ENCODE measurements at regions not wholly inside any gene's neighbourhood (a gene's known extent, or its start where the extent isn't known, plus 50 kb on each side); places are given as distances from the start of the nearest gene placed in this dataset.

- H3K23ac ChIP-seq (ENCODE audit: low read length in 2 of 2), result no peak overlapping the region
- no peak overlapping the region for H2BK15ac ChIP-seq (ENCODE audit: low read depth, poor library complexity, severe bottlenecking)
- H3K4me3 ChIP-seq (ENCODE audit: insufficient read depth in 1 of 2, low read depth in 1 of 2, low read length in 2 of 2), result no peak overlapping the region
- no peak for DNase-seq
- H3K4me2 ChIP-seq (ENCODE audit: low read length, poor library complexity, severe bottlenecking), result no peak overlapping the region
- no peak overlapping the region for H2BK120ac ChIP-seq (ENCODE audit: low read depth, low read length)
- no peaks in the 10 kb centered on the region for H3K9me3 ChIP-seq (ENCODE audit: control insufficient read depth, low read length)
- no peak overlapping the region for H2AK5ac ChIP-seq (ENCODE audit: low read length, severe bottlenecking)
- H3K4me1 ChIP-seq (ENCODE audit: control insufficient read depth, insufficient read depth, low read depth, low read length), result peaks cover 3% of the 10 kb centered on the region
- no peak overlapping the region for H2BK5ac ChIP-seq (ENCODE audit: low read depth, low read length, poor library complexity, severe bottlenecking)
- H3K27ac ChIP-seq (ENCODE audit: low read length, poor library complexity, severe bottlenecking), result no peak overlapping the region
- no peaks in the 10 kb centered on the region for H3K79me1 ChIP-seq (replicated peaks; ENCODE audit: low read length, poor library complexity, severe bottlenecking)
- H3K14ac ChIP-seq (ENCODE audit: low read length in 2 of 2), result no peak overlapping the region
- no peak overlapping the region for H3K9ac ChIP-seq (ENCODE audit: low read length)
- no peak overlapping the region for H3K18ac ChIP-seq (ENCODE audit: low read depth in 1 of 2, low read length in 2 of 2)
- WGBS, result 92% methylated on average over 1 of the region's 1 CpG
- no peaks in the 10 kb centered on the region for H3K27me3 ChIP-seq (ENCODE audit: control insufficient read depth in 1 of 2, insufficient read depth in 1 of 2, low read length in 2 of 2)
- H4K8ac ChIP-seq (ENCODE audit: low read length), result no peak overlapping the region
- H2AFZ ChIP-seq (ENCODE audit: low read depth, low read length), result no peak overlapping the region
- H2BK12ac ChIP-seq (ENCODE audit: low read length in 2 of 2), result no peak overlapping the region
- H3K36me3 ChIP-seq (ENCODE audit: control insufficient read depth in 1 of 2, insufficient read depth in 2 of 2, low read depth in 1 of 2, low read length in 2 of 2), result no peaks in the 10 kb centered on the region
- H4K91ac ChIP-seq (ENCODE audit: low read length), result no peak overlapping the region
- H3K4ac ChIP-seq (ENCODE audit: low read depth in 1 of 2, low read length in 2 of 2), result no peak overlapping the region
Observed at GRCh38 chr5:143898381-143898780, 86.4 kb downstream of the HMHB1 start.

DNA sequence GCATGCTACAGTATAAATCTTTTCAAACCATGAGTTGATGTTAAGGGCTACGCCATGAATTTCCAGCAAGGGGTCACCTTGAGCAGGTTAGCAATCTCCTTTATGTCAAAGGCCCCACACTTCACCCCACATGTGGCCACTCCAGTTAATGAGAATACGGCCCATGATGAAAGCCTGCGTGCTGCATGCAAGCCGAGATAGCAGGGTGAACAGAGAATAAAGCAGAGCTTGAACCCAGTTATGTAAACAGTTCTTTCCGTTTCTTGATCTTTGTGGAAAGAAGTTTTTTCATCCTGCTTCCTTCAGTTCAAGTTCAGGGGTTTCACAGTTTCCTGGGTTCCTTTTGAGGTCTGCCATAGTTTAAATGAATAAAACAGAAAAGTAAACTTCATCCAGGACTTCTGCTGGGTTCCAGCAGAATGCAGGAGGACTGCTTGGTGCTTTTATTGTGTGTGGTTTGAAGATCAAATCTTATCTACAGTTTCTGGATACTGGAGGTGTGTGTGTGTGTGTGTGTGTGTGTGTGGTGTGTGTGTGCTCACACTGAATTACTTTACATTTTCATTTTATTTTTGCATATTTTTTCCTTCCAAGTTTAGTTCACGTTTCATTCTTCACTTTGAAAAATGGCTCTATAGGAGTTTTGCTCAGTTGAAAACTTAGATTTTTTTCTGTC, 87.1 kb downstream of the HMHB1 start:
- Histone ChIP-seq H2BK15ac (ENCODE audit: low read depth, poor library complexity, severe bottlenecking) (no peak overlapping the region), H2BK120ac (ENCODE audit: low read depth, low read length) (no peak overlapping the region), H3K23ac (ENCODE audit: low read length in 2 of 2) (no peak overlapping the region), H2BK5ac (ENCODE audit: low read depth, low read length, poor library complexity, severe bottlenecking) (no peak overlapping the region), H3K4ac (ENCODE audit: low read depth in 1 of 2, low read length in 2 of 2) (no peak overlapping the region), H3K18ac (ENCODE audit: low read depth in 1 of 2, low read length in 2 of 2) (no peak overlapping the region), H3K36me3 (ENCODE audit: control insufficient read depth in 1 of 2, insufficient read depth in 2 of 2, low read depth in 1 of 2, low read length in 2 of 2) (no peaks in the 10 kb centered on the region), H4K8ac (ENCODE audit: low read length) (no peak overlapping the region), H3K9ac (ENCODE audit: low read length) (no peak overlapping the region), H3K9me3 (ENCODE audit: control insufficient read depth, low read length) (no peaks in the 10 kb centered on the region), H3K14ac (ENCODE audit: low read length in 2 of 2) (no peak overlapping the region), H3K4me3 (ENCODE audit: insufficient read depth in 1 of 2, low read depth in 1 of 2, low read length in 2 of 2) (no peak overlapping the region), H3K27me3 (ENCODE audit: control insufficient read depth in 1 of 2, insufficient read depth in 1 of 2, low read length in 2 of 2) (no peaks in the 10 kb centered on the region), H3K27ac (ENCODE audit: low read length, poor library complexity, severe bottlenecking) (no peak overlapping the region), H3K4me1 (ENCODE audit: control insufficient read depth, insufficient read depth, low read depth, low read length) (peaks cover 2% of the 10 kb centered on the region), H3K79me1 (replicated peaks; ENCODE audit: low read length, poor library complexity, severe bottlenecking) (no peaks in the 10 kb centered on the region), H4K91ac (ENCODE audit: low read length) (no peak overlapping the region), H2AFZ (ENCODE audit: low read depth, low read length) (no peak overlapping the region), H2AK5ac (ENCODE audit: low read length, severe bottlenecking) (no peak overlapping the region), H3K4me2 (ENCODE audit: low read length, poor library complexity, severe bottlenecking) (no peak overlapping the region), H2BK12ac (ENCODE audit: low read length in 2 of 2) (no peak overlapping the region)
- WGBS, result 37% methylated on average over 6 of the region's 6 CpGs
- DNase-seq, result peak; percentile 42

DNA sequence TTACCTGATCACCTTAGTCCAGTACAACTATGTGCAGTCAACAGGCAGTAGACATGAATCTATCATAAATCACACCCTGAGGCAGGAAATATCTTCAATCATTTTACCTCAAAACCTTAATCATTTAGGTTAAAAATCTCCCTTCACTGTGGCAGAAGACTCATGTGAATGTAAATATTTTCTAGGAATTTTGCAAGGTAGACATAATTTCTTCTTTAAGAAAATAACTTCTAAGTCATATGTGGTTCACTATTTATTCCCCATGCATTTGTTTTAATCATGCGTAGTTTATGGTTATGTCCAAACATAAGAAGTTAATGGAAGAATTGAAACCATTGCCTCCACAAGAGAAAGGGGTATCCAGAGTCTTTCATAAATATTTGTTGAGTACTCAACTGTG, 97.0 kb downstream of the HMHB1 start:
- H3K4me1 ChIP-seq (ENCODE audit: control insufficient read depth, insufficient read depth, low read depth, low read length), result no peaks in the 10 kb centered on the region
- no peaks in the 10 kb centered on the region for H3K79me1 ChIP-seq (replicated peaks; ENCODE audit: low read length, poor library complexity, severe bottlenecking)
- H2AK5ac ChIP-seq (ENCODE audit: low read length, severe bottlenecking), result no peak overlapping the region
- no peak overlapping the region for H3K14ac ChIP-seq (ENCODE audit: low read length in 2 of 2)
- no peak overlapping the region for H2BK12ac ChIP-seq (ENCODE audit: low read length in 2 of 2)
- WGBS, result no CpG with 5 or more reads among the region's 1 CpG
- H2BK15ac ChIP-seq (ENCODE audit: low read depth, poor library complexity, severe bottlenecking), result no peak overlapping the region
- no peaks in the 10 kb centered on the region for H3K27me3 ChIP-seq (ENCODE audit: control insufficient read depth in 1 of 2, insufficient read depth in 1 of 2, low read length in 2 of 2)
- H3K36me3 ChIP-seq (ENCODE audit: control insufficient read depth in 1 of 2, insufficient read depth in 2 of 2, low read depth in 1 of 2, low read length in 2 of 2), result no peaks in the 10 kb centered on the region
- H3K27ac ChIP-seq (ENCODE audit: low read length, poor library complexity, severe bottlenecking), result no peak overlapping the region
- no peak overlapping the region for H2AFZ ChIP-seq (ENCODE audit: low read depth, low read length)
- H3K9me3 ChIP-seq (ENCODE audit: control insufficient read depth, low read length), result no peaks in the 10 kb centered on the region
- no peak overlapping the region for H2BK120ac ChIP-seq (ENCODE audit: low read depth, low read length)
- no peak overlapping the region for H3K4ac ChIP-seq (ENCODE audit: low read depth in 1 of 2, low read length in 2 of 2)
- H2BK5ac ChIP-seq (ENCODE audit: low read depth, low read length, poor library complexity, severe bottlenecking), result no peak overlapping the region
- H3K4me3 ChIP-seq (ENCODE audit: insufficient read depth in 1 of 2, low read depth in 1 of 2, low read length in 2 of 2), result no peak overlapping the region
- no peak overlapping the region for H4K8ac ChIP-seq (ENCODE audit: low read length)
- no peak overlapping the region for H3K9ac ChIP-seq (ENCODE audit: low read length)
- H4K91ac ChIP-seq (ENCODE audit: low read length), result no peak overlapping the region
- DNase-seq, result no peak
- H3K4me2 ChIP-seq (ENCODE audit: low read length, poor library complexity, severe bottlenecking), result no peak overlapping the region
- no peak overlapping the region for H3K18ac ChIP-seq (ENCODE audit: low read depth in 1 of 2, low read length in 2 of 2)
- H3K23ac ChIP-seq (ENCODE audit: low read length in 2 of 2), result no peak overlapping the region

DNA sequence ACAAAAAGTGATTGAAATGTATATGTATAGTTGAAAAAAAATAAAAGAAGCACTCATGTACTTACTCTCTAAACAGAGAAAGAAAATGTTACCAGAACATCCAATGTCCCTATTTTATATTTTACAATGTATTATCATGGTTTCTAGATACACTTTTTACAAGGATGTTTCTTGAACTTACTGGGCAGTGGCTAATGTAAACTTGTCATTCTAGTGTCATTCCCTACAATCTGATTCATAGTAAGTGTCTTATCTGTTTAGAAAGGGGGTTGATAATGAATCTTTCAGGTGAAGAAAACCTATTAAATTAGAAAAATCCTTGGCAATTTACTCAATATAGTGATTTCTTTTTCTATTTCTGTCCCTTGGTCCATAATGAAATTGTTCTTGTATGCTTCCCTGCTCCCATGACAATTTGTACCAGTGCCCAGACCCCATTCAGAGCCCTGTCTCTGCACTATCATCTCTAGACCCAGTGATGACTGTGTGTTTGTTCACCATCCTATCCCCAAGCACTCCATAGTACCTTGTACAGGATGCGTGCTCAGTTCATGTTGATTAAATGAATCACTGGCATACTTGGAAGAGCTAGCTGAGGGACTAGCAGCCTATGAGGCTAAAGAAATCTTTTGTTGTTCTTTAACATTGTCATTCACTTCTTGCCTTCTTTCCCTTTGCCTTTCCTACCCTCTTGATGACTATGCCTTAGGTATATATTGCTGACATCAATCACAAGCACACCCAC, 101.2 kb downstream of the HMHB1 start:
- no peak overlapping the region for H3K4me3 ChIP-seq (ENCODE audit: insufficient read depth in 1 of 2, low read depth in 1 of 2, low read length in 2 of 2)

More for the DNA sequence above, 101.2 kb downstream of the HMHB1 start:
- Histone ChIP-seq H3K18ac (ENCODE audit: low read depth in 1 of 2, low read length in 2 of 2) (no peak overlapping the region), H3K4me1 (ENCODE audit: control insufficient read depth, insufficient read depth, low read depth, low read length) (no peaks in the 10 kb centered on the region), H3K27ac (ENCODE audit: low read length, poor library complexity, severe bottlenecking) (no peak overlapping the region), H3K36me3 (ENCODE audit: control insufficient read depth in 1 of 2, insufficient read depth in 2 of 2, low read depth in 1 of 2, low read length in 2 of 2) (no peaks in the 10 kb centered on the region), H2AK5ac (ENCODE audit: low read length, severe bottlenecking) (no peak overlapping the region), H3K27me3 (ENCODE audit: control insufficient read depth in 1 of 2, insufficient read depth in 1 of 2, low read length in 2 of 2) (no peaks in the 10 kb centered on the region), H3K4ac (ENCODE audit: low read depth in 1 of 2, low read length in 2 of 2) (no peak overlapping the region), H4K91ac (ENCODE audit: low read length) (no peak overlapping the region), H3K14ac (ENCODE audit: low read length in 2 of 2) (no peak overlapping the region), H3K9ac (ENCODE audit: low read length) (no peak overlapping the region), H3K79me1 (replicated peaks; ENCODE audit: low read length, poor library complexity, severe bottlenecking) (no peaks in the 10 kb centered on the region), H3K9me3 (ENCODE audit: control insufficient read depth, low read length) (no peaks in the 10 kb centered on the region), H3K23ac (ENCODE audit: low read length in 2 of 2) (no peak overlapping the region), H2BK15ac (ENCODE audit: low read depth, poor library complexity, severe bottlenecking) (no peak overlapping the region), H4K8ac (ENCODE audit: low read length) (no peak overlapping the region), H2BK12ac (ENCODE audit: low read length in 2 of 2) (no peak overlapping the region), H2AFZ (ENCODE audit: low read depth, low read length) (no peak overlapping the region), H2BK120ac (ENCODE audit: low read depth, low read length) (no peak overlapping the region), H3K4me2 (ENCODE audit: low read length, poor library complexity, severe bottlenecking) (no peak overlapping the region), H2BK5ac (ENCODE audit: low read depth, low read length, poor library complexity, severe bottlenecking) (no peak overlapping the region)
- DNase-seq, result no peak
- WGBS, result 78% methylated on average over 1 of the region's 1 CpG

Measured in mesenchymal stem cell (in vitro differentiated cells and primary cell).